H9 (cell line): ENCODE measurements at regions not wholly inside any gene's neighbourhood (a gene's known extent, or its start where the extent isn't known, plus 50 kb on each side); places are given as distances from the start of the nearest gene placed in this dataset.

Experiments
- DNase-seq: peaks from one replicate; pipeline ENCODE4 v3.0.0-alpha.2; 2017
- H2AFZ ChIP-seq: one replicate; pipeline ENCODE4 v1.6.1; 2013; ENCODE audit warnings: mild to moderate bottlenecking, low read length, control low read depth, moderate library complexity
- H2AK5ac ChIP-seq: 2 replicates; pipeline ENCODE4 v1.6.1; 2013; ENCODE audit warnings: low read length, control low read depth, mixed read lengths; ENCODE audit not compliant: insufficient read length
- H2BK120ac ChIP-seq: one replicate; pipeline ENCODE4 v1.6.1; 2013; ENCODE audit warnings: low read depth, mild to moderate bottlenecking, low read length, control low read depth, inconsistent platforms; ENCODE audit not compliant: poor library complexity, severe bottlenecking
- H2BK12ac ChIP-seq: 2 replicates; pipeline ENCODE4 v1.6.1; 2013; ENCODE audit warnings: low read length, control low read depth, mixed read lengths, low read depth; ENCODE audit not compliant: insufficient read length
- H2BK15ac ChIP-seq: 2 replicates; pipeline ENCODE4 v1.6.1; 2013; ENCODE audit warnings: low read depth, low read length, control low read depth
- H2BK20ac ChIP-seq: one replicate; pipeline ENCODE4 v1.6.1; 2013; ENCODE audit warnings: low read depth, mild to moderate bottlenecking, low read length, control low read depth, inconsistent platforms; ENCODE audit not compliant: poor library complexity, severe bottlenecking
- H2BK5ac ChIP-seq: 2 replicates; pipeline ENCODE4 v1.6.1; 2013; ENCODE audit warnings: low read length, control low read depth, mixed read lengths; ENCODE audit not compliant: insufficient read length
- H3K14ac ChIP-seq: 2 replicates; pipeline ENCODE4 v1.6.1; 2013; ENCODE audit warnings: low read length, control low read depth; ENCODE audit not compliant: insufficient read depth
- H3K18ac ChIP-seq: 2 replicates; pipeline ENCODE4 v1.6.1; 2013; ENCODE audit warnings: low read depth, mild to moderate bottlenecking, mixed read lengths, low read length, control low read depth; ENCODE audit not compliant: insufficient read length
- H3K23ac ChIP-seq: 2 replicates; pipeline ENCODE4 v1.6.1; 2013; ENCODE audit warnings: low read length, control low read depth, mixed read lengths, low read depth; ENCODE audit not compliant: insufficient read length
- H3K23me2 ChIP-seq: 2 replicates; pipeline ENCODE4 v1.6.1; 2013; ENCODE audit warnings: low read depth, mild to moderate bottlenecking, mixed read lengths, low read length, control low read depth; ENCODE audit not compliant: insufficient read length, poor library complexity, severe bottlenecking
- H3K27ac ChIP-seq: 2 replicates; pipeline ENCODE4 v1.5.1; 2013; ENCODE audit warnings: low read length, control low read depth, mixed read lengths, low read depth; ENCODE audit not compliant: insufficient read length
- H3K27me3 ChIP-seq: 2 replicates; pipeline ENCODE4 v1.6.1; 2013; ENCODE audit warnings: low read length, control low read depth, inconsistent platforms; ENCODE audit not compliant: insufficient read depth
- H3K4ac ChIP-seq: 2 replicates; pipeline ENCODE4 v1.6.1; 2013; ENCODE audit warnings: low read depth, mild to moderate bottlenecking, control low read depth, inconsistent platforms, low read length, moderate library complexity
- H3K4me1 ChIP-seq: 2 replicates; pipeline ENCODE4 v1.6.1; 2013; ENCODE audit warnings: low read length, control low read depth, inconsistent platforms; ENCODE audit not compliant: insufficient read depth
- H3K4me2 ChIP-seq: 2 replicates; pipeline ENCODE4 v1.6.1; 2013; ENCODE audit warnings: low read length, control low read depth, mixed read lengths; ENCODE audit not compliant: insufficient read length, insufficient read depth
- H3K56ac ChIP-seq: 2 replicates; pipeline ENCODE4 v1.6.1; 2013; ENCODE audit warnings: low read depth, mild to moderate bottlenecking, mixed read lengths, low read length, control low read depth; ENCODE audit not compliant: insufficient read length
- H3K79me1 ChIP-seq: 2 replicates; pipeline ENCODE4 v1.6.1; 2013; ENCODE audit warnings: low read depth, mild to moderate bottlenecking, moderate library complexity, low read length, control low read depth, inconsistent platforms; ENCODE audit not compliant: insufficient read depth, poor library complexity, severe bottlenecking
- H3K79me2 ChIP-seq: 2 replicates; pipeline ENCODE4 v1.6.1; 2013; ENCODE audit warnings: low read length, control low read depth, inconsistent platforms; ENCODE audit not compliant: insufficient read depth
- H3K9ac ChIP-seq: 2 replicates; pipeline ENCODE4 v1.6.1; 2013; ENCODE audit warnings: low read length, control low read depth, mixed read lengths; ENCODE audit not compliant: insufficient read length; ENCODE audit errors: extremely low read depth
- H3K9me3 ChIP-seq: one replicate; pipeline ENCODE4 v1.6.1; 2013; ENCODE audit warnings: low read depth, low read length, inconsistent platforms; ENCODE audit not compliant: control insufficient read depth
- H3T11ph ChIP-seq: one replicate; pipeline ENCODE4 v1.6.1; 2013; ENCODE audit warnings: mild to moderate bottlenecking, low read length, control low read depth, inconsistent platforms
- H4K20me1 ChIP-seq: one replicate; pipeline ENCODE4 v1.6.1; 2013; ENCODE audit not compliant: control insufficient read depth, insufficient read length, insufficient read depth
- H4K5ac ChIP-seq: 2 replicates; pipeline ENCODE4 v1.6.1; 2013; ENCODE audit warnings: low read depth, mild to moderate bottlenecking, mixed read lengths, low read length, control low read depth; ENCODE audit not compliant: insufficient read length
- H4K8ac ChIP-seq: replicated peaks from 2 replicates; pipeline ENCODE4 v1.6.1; 2013; ENCODE audit warnings: low read length, control low read depth, mixed read lengths, low read depth; ENCODE audit not compliant: insufficient read length
- H4K91ac ChIP-seq: 2 replicates; pipeline ENCODE4 v1.6.1; 2013; ENCODE audit warnings: low read depth, mild to moderate bottlenecking, moderate library complexity, mixed read lengths, low read length, control low read depth; ENCODE audit not compliant: insufficient read length
- H3K27ac Mint-ChIP-seq, 3 experiments: 2 replicates in 2 of 3; 3 replicates in 1 of 3; pipeline ENCODE4 v1.8.0; 2020 to 2021; ENCODE audit warnings: mixed read lengths in 3 of 3, mild to moderate bottlenecking in 1 of 3, moderate library complexity in 1 of 3
- H3K27me3 Mint-ChIP-seq: 2 replicates; pipeline ENCODE4 v1.8.0; 2021; ENCODE audit warnings: low read depth, mild to moderate bottlenecking, moderate library complexity, mixed read lengths
- H3K36me3 Mint-ChIP-seq, 3 experiments: 2 replicates in 2 of 3; 3 replicates in 1 of 3; pipeline ENCODE4 v1.8.0; 2020 to 2021; ENCODE audit warnings: low read depth in 3 of 3, mixed read lengths in 3 of 3; ENCODE audit not compliant: insufficient read depth in 1 of 3
- H3K4me1 Mint-ChIP-seq, 2 experiments: 2 replicates each; pipeline ENCODE4 v1.8.0; 2020; ENCODE audit warnings: mixed read lengths in 2 of 2
- H3K4me3 Mint-ChIP-seq, 2 experiments: 2 replicates in 1 of 2; 3 replicates in 1 of 2; pipeline ENCODE4 v1.8.0; 2020 to 2021; ENCODE audit warnings: mild to moderate bottlenecking in 2 of 2, mixed read lengths in 2 of 2, moderate library complexity in 1 of 2
- H3K9me3 Mint-ChIP-seq, 2 experiments: 2 replicates in 1 of 2; 3 replicates in 1 of 2; pipeline ENCODE4 v1.8.0; 2020; ENCODE audit warnings: mild to moderate bottlenecking in 2 of 2, mixed read lengths in 2 of 2, moderate library complexity in 1 of 2
- CTCF ChIP-seq: fragments of 200-600 bp; sonication (generic); conservative IDR thresholded peaks from 3 replicates; pipeline ENCODE4 v1.8.0; 2021; ENCODE audit warnings: antibody characterized with exemption, mild to moderate bottlenecking
- WGBS: extraction: QIAGEN DNeasy Blood & Tissue Kit; methylation state at CpG from one replicate; pipeline ENCODE4 v1.1.7; 2013; ENCODE audit warnings: missing lambda C conversion rate, low lambda C conversion rate, mixed read lengths; ENCODE audit not compliant: insufficient read length; ENCODE audit errors: extremely low coverage; 5-methylcytosine and 5-hydroxymethylcytosine counted together

- H3K27me3 Mint-ChIP-seq = no peaks in the 10 kb centered on the region
- Histone ChIP-seq H2BK5ac (no peak overlapping the region), H4K91ac (no peak overlapping the region), H3K9me3 (no peaks in the 10 kb centered on the region), H2BK12ac (no peak overlapping the region), H2BK20ac (no peak overlapping the region), H3K27ac (no peak overlapping the region), H2BK15ac (no peak overlapping the region), H3K79me1 (no peaks in the 10 kb centered on the region), H3K23ac (no peak overlapping the region), H3K4ac (no peak overlapping the region), H3K56ac (no peak overlapping the region), H4K20me1 (no peaks in the 10 kb centered on the region), H3K27me3 (no peaks in the 10 kb centered on the region), H3K23me2 (no peaks in the 10 kb centered on the region), H3K4me2 (no peak overlapping the region), H3K9ac (no peak overlapping the region), H2AFZ (no peak overlapping the region), H4K5ac (no peak overlapping the region), H3T11ph (no peak overlapping the region), H3K14ac (no peak overlapping the region), H4K8ac (no peak overlapping the region), H3K4me1 (no peaks in the 10 kb centered on the region), H2AK5ac (no peak overlapping the region), H2BK120ac (no peak overlapping the region), H3K79me2 (no peaks in the 10 kb centered on the region), H3K18ac (no peak overlapping the region)
- no peak for TF ChIP-seq CTCF
- H3K27ac Mint-ChIP-seq = no peak overlapping the region
- no peaks in the 10 kb centered on the region for H3K9me3 Mint-ChIP-seq
- DNase-seq = no peak
- no CpG with 5 or more reads among the region's 1 CpG for WGBS
- H3K4me1 Mint-ChIP-seq = peaks cover 7 to 17% of the 10 kb centered on the region in 2 experiments
- no peaks in the 10 kb centered on the region for H3K36me3 Mint-ChIP-seq
- H3K4me3 Mint-ChIP-seq = no peak overlapping the region; a peak in 1 of 5 replicates
Measured at GRCh38 chr3:87120236-87120635, 106.9 kb upstream of the CHMP2B start.
